Trophoblast cell (in vitro differentiated cells and primary cell): ENCODE measurements at regions not wholly inside any gene's neighbourhood (a gene's known extent, or its start where the extent isn't known, plus 50 kb on each side); places are given as distances from the start of the nearest gene placed in this dataset.

Experiments used
- DNase-seq, 2 donors: peaks; one replicate each; pipeline ENCODE4 v3.0.0-alpha.2; 2016
- H2AFZ ChIP-seq: 2 replicates; pipeline ENCODE4 v1.6.1; 2013; ENCODE audit warnings: low read length, moderate library complexity, mild to moderate bottlenecking; ENCODE audit not compliant: insufficient read depth, poor library complexity
- H2AK5ac ChIP-seq: 2 replicates; pipeline ENCODE4 v1.6.1; 2013; ENCODE audit warnings: mild to moderate bottlenecking, low read length
- H2BK120ac ChIP-seq: 2 replicates; pipeline ENCODE4 v1.6.1; 2013; ENCODE audit warnings: low read length, mild to moderate bottlenecking, moderate library complexity; ENCODE audit not compliant: insufficient read depth, poor library complexity
- H2BK12ac ChIP-seq: 2 replicates; pipeline ENCODE4 v1.6.1; 2013; ENCODE audit warnings: mild to moderate bottlenecking, low read length, moderate library complexity
- H2BK5ac ChIP-seq: 2 replicates; pipeline ENCODE4 v1.6.1; 2013; ENCODE audit warnings: low read length, low read depth, moderate library complexity, mild to moderate bottlenecking; ENCODE audit not compliant: poor library complexity
- H3K14ac ChIP-seq: 2 replicates; pipeline ENCODE4 v1.6.1; 2013; ENCODE audit warnings: mild to moderate bottlenecking, low read length
- H3K18ac ChIP-seq: 2 replicates; pipeline ENCODE4 v1.6.1; 2013; ENCODE audit warnings: mild to moderate bottlenecking, low read length
- H3K23ac ChIP-seq: 2 replicates; pipeline ENCODE4 v1.6.1; 2013; ENCODE audit warnings: low read length
- H3K27ac ChIP-seq: 2 replicates; pipeline ENCODE4 v1.5.1; 2013; ENCODE audit warnings: low read depth, mild to moderate bottlenecking, inconsistent platforms, low read length, moderate library complexity
- H3K27me3 ChIP-seq: 2 replicates; pipeline ENCODE4 v1.6.1; 2013; ENCODE audit warnings: inconsistent platforms, mild to moderate bottlenecking, low read length, moderate library complexity; ENCODE audit not compliant: insufficient read depth
- H3K36me3 ChIP-seq, 2 experiments: 1 replicate in 1 of 2; 2 replicates in 1 of 2; pipeline ENCODE4 v1.6.1; 2013; ENCODE audit warnings: low read length in 2 of 2, mild to moderate bottlenecking in 2 of 2, moderate library complexity in 1 of 2; ENCODE audit not compliant: insufficient read depth in 2 of 2, control insufficient read depth in 1 of 2
- H3K4ac ChIP-seq: 2 replicates; pipeline ENCODE4 v1.6.1; 2013; ENCODE audit warnings: low read depth, mild to moderate bottlenecking, low read length, moderate library complexity
- H3K4me1 ChIP-seq, 2 experiments: 1 replicate in 1 of 2; 2 replicates in 1 of 2; pipeline ENCODE4 v1.6.1; 2013; ENCODE audit warnings: low read length in 2 of 2, mild to moderate bottlenecking in 2 of 2, moderate library complexity in 1 of 2; ENCODE audit not compliant: insufficient read depth in 2 of 2, control insufficient read depth in 1 of 2
- H3K4me2 ChIP-seq: 2 replicates; pipeline ENCODE4 v1.6.1; 2013; ENCODE audit warnings: inconsistent platforms, mild to moderate bottlenecking, low read length, moderate library complexity
- H3K4me3 ChIP-seq: 2 replicates; pipeline ENCODE4 v1.5.1; 2013; ENCODE audit warnings: mild to moderate bottlenecking, low read depth, low read length, inconsistent platforms
- H3K79me1 ChIP-seq: one replicate; pipeline ENCODE4 v1.6.1; 2013; ENCODE audit warnings: low read length
- H3K79me2 ChIP-seq: 2 replicates; pipeline ENCODE4 v1.6.1; 2013; ENCODE audit warnings: low read length, mild to moderate bottlenecking; ENCODE audit not compliant: control insufficient read depth, insufficient read depth, poor library complexity
- H3K9ac ChIP-seq: 2 replicates; pipeline ENCODE4 v1.6.1; 2013; ENCODE audit warnings: mild to moderate bottlenecking, low read length
- H3K9me3 ChIP-seq: 2 replicates; pipeline ENCODE4 v1.6.1; 2013; ENCODE audit warnings: low read depth, mild to moderate bottlenecking, control low read depth, inconsistent platforms, low read length; ENCODE audit not compliant: insufficient read depth
- H4K12ac ChIP-seq: 2 replicates; pipeline ENCODE4 v1.6.1; 2013; ENCODE audit warnings: low read depth, mild to moderate bottlenecking, low read length, moderate library complexity
- H4K8ac ChIP-seq: 2 replicates; pipeline ENCODE4 v1.6.1; 2013; ENCODE audit warnings: low read depth, mild to moderate bottlenecking, low read length, moderate library complexity
- H4K91ac ChIP-seq: one replicate; pipeline ENCODE4 v1.6.1; 2013; ENCODE audit warnings: low read depth, mild to moderate bottlenecking, low read length, moderate library complexity
- WGBS: extraction: QIAGEN DNeasy Blood & Tissue Kit; methylation state at CpG from one replicate; pipeline ENCODE4 v1.1.7; 2013; ENCODE audit warnings: missing lambda C conversion rate; ENCODE audit not compliant: insufficient read length, insufficient coverage; ENCODE audit errors: extremely low coverage; 5-methylcytosine and 5-hydroxymethylcytosine counted together

- no peak for DNase-seq
- no peak overlapping the region for H3K4me2 ChIP-seq
- no peak overlapping the region for H3K4me3 ChIP-seq
- no peak overlapping the region for H3K14ac ChIP-seq
- no peak overlapping the region for H3K23ac ChIP-seq
- no peak overlapping the region for H2AK5ac ChIP-seq
- H3K79me2 ChIP-seq, result no peaks in the 10 kb centered on the region
- H4K8ac ChIP-seq, result no peak overlapping the region
- no peak overlapping the region for H3K27ac ChIP-seq
- no peaks in the 10 kb centered on the region for H3K36me3 ChIP-seq
- H2BK12ac ChIP-seq, result no peak overlapping the region
- no peak overlapping the region for H3K18ac ChIP-seq
- H2BK120ac ChIP-seq, result no peak overlapping the region
- H4K91ac ChIP-seq, result no peak overlapping the region
- no peak overlapping the region for H4K12ac ChIP-seq
- H2AFZ ChIP-seq, result no peak overlapping the region
- H3K79me1 ChIP-seq, result no peaks in the 10 kb centered on the region
- H3K27me3 ChIP-seq, result no peaks in the 10 kb centered on the region
- no peaks in the 10 kb centered on the region for H3K4me1 ChIP-seq
- H3K4ac ChIP-seq, result no peak overlapping the region
- H3K9me3 ChIP-seq, result no peaks in the 10 kb centered on the region
- H3K9ac ChIP-seq, result no peak overlapping the region
- no peak overlapping the region for H2BK5ac ChIP-seq
- WGBS, result no CpG with 5 or more reads among the region's 3 CpGs
These were observed 395.8 kb upstream of the PHF14 start for GRCh38 chr7:10577866-10578374.

GRCh38 chr7:10579561-10579960, 394.1 kb upstream of the PHF14 start:
- Histone ChIP-seq H3K79me2 (no peaks in the 10 kb centered on the region), H3K27me3 (no peaks in the 10 kb centered on the region), H3K4me2 (no peak overlapping the region), H3K14ac (no peak overlapping the region), H3K4me3 (no peak overlapping the region), H3K9ac (no peak overlapping the region), H3K27ac (no peak overlapping the region), H3K4me1 (no peaks in the 10 kb centered on the region), H2AFZ (no peak overlapping the region), H3K36me3 (no peaks in the 10 kb centered on the region), H4K91ac (no peak overlapping the region), H2BK12ac (no peak overlapping the region), H3K79me1 (no peaks in the 10 kb centered on the region), H3K4ac (no peak overlapping the region), H4K12ac (no peak overlapping the region), H4K8ac (no peak overlapping the region), H2AK5ac (no peak overlapping the region), H2BK5ac (no peak overlapping the region), H2BK120ac (no peak overlapping the region), H3K23ac (no peak overlapping the region), H3K18ac (no peak overlapping the region), H3K9me3 (no peaks in the 10 kb centered on the region)
- DNase-seq, result no peak
- WGBS, result no CpG with 5 or more reads among the region's 3 CpGs

GRCh38 chr7:10584886-10585285, 388.8 kb upstream of the PHF14 start:
- H3K4me2 ChIP-seq, result no peak overlapping the region
- no peaks in the 10 kb centered on the region for H3K9me3 ChIP-seq
- no peak overlapping the region for H3K23ac ChIP-seq
- H3K4me3 ChIP-seq, result no peak overlapping the region
- no peak overlapping the region for H2BK12ac ChIP-seq
- H3K4ac ChIP-seq, result no peak overlapping the region
- no peak overlapping the region for H4K91ac ChIP-seq
- WGBS, result no CpG with 5 or more reads among the region's 4 CpGs
- no peak overlapping the region for H3K18ac ChIP-seq
- H3K4me1 ChIP-seq, result no peaks in the 10 kb centered on the region
- no peak overlapping the region for H4K8ac ChIP-seq
- no peaks in the 10 kb centered on the region for H3K79me2 ChIP-seq
- no peak overlapping the region for H2AFZ ChIP-seq
- no peak overlapping the region for H2AK5ac ChIP-seq
- no peak overlapping the region for H2BK120ac ChIP-seq
- no peaks in the 10 kb centered on the region for H3K36me3 ChIP-seq
- H3K79me1 ChIP-seq, result no peaks in the 10 kb centered on the region
- no peak overlapping the region for H3K9ac ChIP-seq
- no peak overlapping the region for H2BK5ac ChIP-seq
- no peaks in the 10 kb centered on the region for H3K27me3 ChIP-seq
- DNase-seq, result no peak
- H3K14ac ChIP-seq, result no peak overlapping the region
- no peak overlapping the region for H4K12ac ChIP-seq
- H3K27ac ChIP-seq, result no peak overlapping the region

- no CpG with 5 or more reads among the region's 1 CpG for WGBS
- H3K4me2 ChIP-seq, result no peak overlapping the region
- H3K79me1 ChIP-seq, result no peaks in the 10 kb centered on the region
- H3K4ac ChIP-seq, result no peak overlapping the region
- no peak overlapping the region for H2AFZ ChIP-seq
- H2BK120ac ChIP-seq, result no peak overlapping the region
- H4K12ac ChIP-seq, result no peak overlapping the region
- H3K27me3 ChIP-seq, result no peaks in the 10 kb centered on the region
- H3K4me1 ChIP-seq, result no peaks in the 10 kb centered on the region
- H3K9me3 ChIP-seq, result no peaks in the 10 kb centered on the region
- H2BK12ac ChIP-seq, result no peak overlapping the region
- H3K9ac ChIP-seq, result no peak overlapping the region
- no peak overlapping the region for H3K4me3 ChIP-seq
- H3K36me3 ChIP-seq, result no peaks in the 10 kb centered on the region
- no peak overlapping the region for H3K23ac ChIP-seq
- no peak overlapping the region for H4K8ac ChIP-seq
- H3K79me2 ChIP-seq, result no peaks in the 10 kb centered on the region
- no peak for DNase-seq
- no peak overlapping the region for H3K18ac ChIP-seq
- no peak overlapping the region for H3K27ac ChIP-seq
- H3K14ac ChIP-seq, result no peak overlapping the region
- H2AK5ac ChIP-seq, result no peak overlapping the region
- no peak overlapping the region for H2BK5ac ChIP-seq
- no peak overlapping the region for H4K91ac ChIP-seq
These were observed 385.6 kb upstream of the PHF14 start for GRCh38 chr7:10588084-10588483.
